Subcutaneous abdominal adipose tissue (tissue), 5 donors: ENCODE measurements at regions not wholly inside any gene's neighbourhood (a gene's known extent, or its start where the extent isn't known, plus 50 kb on each side); places are given as distances from the start of the nearest gene placed in this dataset.

Source experiments
- H3K27ac ChIP-seq: one replicate; pipeline ENCODE4 v1.7.0; 2013; ENCODE audit warnings: low read depth, mild to moderate bottlenecking, inconsistent platforms, low read length, moderate library complexity
- H3K27me3 ChIP-seq, 5 donors: one replicate each; pipeline ENCODE4 v1.7.0; 2013; ENCODE audit warnings: low read length in 5 of 5, inconsistent platforms in 1 of 5; ENCODE audit not compliant: control insufficient read depth in 5 of 5, insufficient read depth in 4 of 5
- H3K36me3 ChIP-seq, 5 donors: one replicate each; pipeline ENCODE4 v1.7.0; 2013; ENCODE audit warnings: low read length in 5 of 5; ENCODE audit not compliant: control insufficient read depth in 5 of 5, insufficient read depth in 5 of 5
- H3K4me1 ChIP-seq, 5 donors: one replicate each; pipeline ENCODE4 v1.7.0; 2013; ENCODE audit warnings: low read length in 5 of 5, mild to moderate bottlenecking in 3 of 5, moderate library complexity in 1 of 5; ENCODE audit not compliant: control insufficient read depth in 5 of 5, insufficient read depth in 5 of 5
- H3K4me3 ChIP-seq, 5 donors: one replicate each; pipeline ENCODE4 v1.7.0; 2013; ENCODE audit warnings: low read length in 5 of 5, low read depth in 1 of 5
- H3K9ac ChIP-seq, 5 donors: one replicate each; pipeline ENCODE4 v1.7.0; 2013; ENCODE audit warnings: low read length in 5 of 5, mild to moderate bottlenecking in 4 of 5, moderate library complexity in 3 of 5
- H3K9me3 ChIP-seq, 5 donors: one replicate each; pipeline ENCODE4 v1.7.0; 2013; ENCODE audit warnings: low read length in 5 of 5; ENCODE audit not compliant: control insufficient read depth in 5 of 5
- donor health status: healthy.
- donor health status: healthy.
- donor health status: healthy.
- donor health status: healthy.
- donor health status: healthy.

- H3K9ac ChIP-seq = no peak overlapping the region
- no peak overlapping the region for H3K27ac ChIP-seq
- H3K4me1 ChIP-seq = no peaks in the 10 kb centered on the region
- H3K9me3 ChIP-seq = no peaks in the 10 kb centered on the region
- no peaks in the 10 kb centered on the region for H3K36me3 ChIP-seq
- no peak overlapping the region for H3K4me3 ChIP-seq
- no peaks in the 10 kb centered on the region for H3K27me3 ChIP-seq
These were observed 291.1 kb downstream of the NNT start for GRCh38 chr5:43893951-43894684.

GRCh38 chr5:43891112-43891511, 288.1 kb downstream of the NNT start:
- Histone ChIP-seq H3K36me3 (no peaks in the 10 kb centered on the region), H3K4me3 (no peak overlapping the region), H3K9me3 (no peaks in the 10 kb centered on the region), H3K9ac (no peak overlapping the region), H3K4me1 (no peaks in the 10 kb centered on the region), H3K27ac (no peak overlapping the region), H3K27me3 (no peaks in the 10 kb centered on the region)

- no peak overlapping the region for H3K27ac ChIP-seq
- H3K9ac ChIP-seq = no peak overlapping the region
- H3K27me3 ChIP-seq = no peaks in the 10 kb centered on the region
- no peaks in the 10 kb centered on the region for H3K9me3 ChIP-seq
- H3K36me3 ChIP-seq = no peaks in the 10 kb centered on the region
- H3K4me1 ChIP-seq = no peaks in the 10 kb centered on the region
- no peak overlapping the region for H3K4me3 ChIP-seq
These were observed 286.3 kb downstream of the NNT start for GRCh38 chr5:43889233-43889632.

GRCh38 chr5:43875741-43876140, 272.8 kb downstream of the NNT start:
- Histone ChIP-seq H3K9ac (no peak overlapping the region), H3K36me3 (no peaks in the 10 kb centered on the region), H3K4me1 (no peaks in the 10 kb centered on the region), H3K27ac (no peak overlapping the region), H3K27me3 (no peaks in the 10 kb centered on the region), H3K9me3 (no peaks in the 10 kb centered on the region), H3K4me3 (no peak overlapping the region)

GRCh38 chr5:43874772-43875171, 271.8 kb downstream of the NNT start:
- Histone ChIP-seq H3K27me3 (no peaks in the 10 kb centered on the region), H3K4me3 (no peak overlapping the region)

GRCh38 chr5:43873791-43874190, 270.8 kb downstream of the NNT start:
- Histone ChIP-seq H3K27ac (no peak overlapping the region), H3K36me3 (no peaks in the 10 kb centered on the region), H3K9me3 (no peaks in the 10 kb centered on the region), H3K4me1 (no peaks in the 10 kb centered on the region), H3K4me3 (no peak overlapping the region), H3K27me3 (no peaks in the 10 kb centered on the region), H3K9ac (no peak overlapping the region)

More at GRCh38 chr5:43874772-43875171, 271.8 kb downstream of the NNT start:
- Histone ChIP-seq H3K27ac (no peak overlapping the region), H3K9me3 (no peaks in the 10 kb centered on the region), H3K4me1 (no peaks in the 10 kb centered on the region), H3K36me3 (no peaks in the 10 kb centered on the region), H3K9ac (no peak overlapping the region)

GRCh38 chr5:43859309-43859708, 256.3 kb downstream of the NNT start:
- Histone ChIP-seq H3K9me3 (no peaks in the 10 kb centered on the region), H3K27me3 (no peaks in the 10 kb centered on the region), H3K36me3 (no peaks in the 10 kb centered on the region), H3K4me3 (no peak overlapping the region), H3K27ac (no peak overlapping the region), H3K4me1 (peaks cover 0 to 12% (median 2%) of the 10 kb centered on the region in 5 donors), H3K9ac (no peak overlapping the region)

- Histone ChIP-seq H3K4me1 (peaks cover 0 to 12% (median 2%) of the 10 kb centered on the region in 5 donors), H3K9me3 (no peaks in the 10 kb centered on the region), H3K9ac (peak overlapping the region in 1 of 5 donors; percentile 38), H3K27ac (no peak overlapping the region), H3K27me3 (no peaks in the 10 kb centered on the region), H3K4me3 (no peak overlapping the region), H3K36me3 (no peaks in the 10 kb centered on the region)
These were observed 252.5 kb downstream of the NNT start for GRCh38 chr5:43855452-43855851.

- no peak overlapping the region for H3K27ac ChIP-seq
- no peak overlapping the region for H3K9ac ChIP-seq
- no peaks in the 10 kb centered on the region for H3K9me3 ChIP-seq
- H3K4me3 ChIP-seq = no peak overlapping the region
- H3K27me3 ChIP-seq = no peaks in the 10 kb centered on the region
- H3K4me1 ChIP-seq = peaks cover 0 to 12% (median 2%) of the 10 kb centered on the region in 5 donors
- H3K36me3 ChIP-seq = no peaks in the 10 kb centered on the region
These were observed 251.8 kb downstream of the NNT start for GRCh38 chr5:43854697-43855292.

GRCh38 chr5:43852279-43852678, 249.3 kb downstream of the NNT start:
- H3K9ac ChIP-seq = no peak overlapping the region
- H3K27me3 ChIP-seq = no peaks in the 10 kb centered on the region
- H3K27ac ChIP-seq = no peak overlapping the region
- H3K4me3 ChIP-seq = no peak overlapping the region
- H3K4me1 ChIP-seq = peaks cover 0 to 12% (median 2%) of the 10 kb centered on the region in 5 donors
- H3K9me3 ChIP-seq = no peaks in the 10 kb centered on the region
- no peaks in the 10 kb centered on the region for H3K36me3 ChIP-seq
